Adrenal gland (tissue), 9 donors: ENCODE measurements at regions not wholly inside any gene's neighbourhood (a gene's known extent, or its start where the extent isn't known, plus 50 kb on each side); places are given as distances from the start of the nearest gene placed in this dataset.

Experiments
- DNase-seq, 7 donors: peaks; one replicate each; pipeline ENCODE4 v3.0.0-alpha.2; 2019 to 2020
- H3K27ac ChIP-seq, 5 donors: fragments of 200-600 bp; sonication (generic) in 4 of 5; 1 replicate in 3 of 5; 2 replicates in 2 of 5; pipeline versions ENCODE4 v1.5.1 to v1.8.0; 2016 to 2020; ENCODE audit warnings: mild to moderate bottlenecking in 1 of 5
- H3K27me3 ChIP-seq: fragments of 200-600 bp; 2 replicates; pipeline ENCODE4 v1.8.0; 2021
- H3K36me3 ChIP-seq, 2 donors: fragments of 200-600 bp; replicated peaks in 1 of 2; 1 replicate in 1 of 2; 2 replicates in 1 of 2; pipeline versions ENCODE4 v1.5.1 to v1.8.0; 2018 to 2022
- H3K4me1 ChIP-seq, 2 donors: fragments of 200-600 bp; replicated peaks in 1 of 2; 1 replicate in 1 of 2; 2 replicates in 1 of 2; pipeline versions ENCODE4 v1.5.1 to v1.8.0; 2018 to 2021
- H3K4me3 ChIP-seq, 4 donors: fragments of 200-600 bp; sonication (generic) in 3 of 4; one replicate each; pipeline ENCODE4 v1.5.1; 2016 to 2018
- H3K9me3 ChIP-seq, 3 donors: fragments of 200-600 bp; sonication (generic) in 1 of 3; replicated peaks in 1 of 3; 1 replicate in 2 of 3; 2 replicates in 1 of 3; pipeline versions ENCODE4 v1.5.1 to v1.8.0; 2016 to 2021
- POLR2A ChIP-seq, 2 donors: fragments of 450-650 bp; IDR thresholded peaks; one replicate each; pipeline ENCODE4 v1.6.1; 2017; ENCODE audit warnings: antibody characterized with exemption in 2 of 2, mild to moderate bottlenecking in 2 of 2, moderate library complexity in 1 of 2
- WGBS, 4 donors: extraction: QIAGEN DNeasy Blood & Tissue Kit in 2 of 4; methylation state at CpG; one replicate each; pipeline versions ENCODE4 v1.1.5 to v1.1.7; 2013 to 2017; 5-methylcytosine and 5-hydroxymethylcytosine counted together
- intact Hi-C, 2 donors: fragments of 100-400 bp; cut with DNase I; formaldehyde crosslinking; loops; one replicate each; pipeline versions ENCODE4 v1.14.1 to v1.15.0; 2022 to 2023
- TF ChIP-seq, protein P1 (sequence below), 6 experiments: fragments of 450-650 bp in 4 of 6; fragments of 200-600 bp in 2 of 6; sonication (generic) in 1 of 6; IDR thresholded peaks; 1 replicate in 5 of 6; 2 replicates in 1 of 6; pipeline versions ENCODE4 v1.5.1 to v1.8.0; 2016 to 2021; ENCODE audit warnings: antibody characterized with exemption in 6 of 6, mild to moderate bottlenecking in 2 of 6, moderate library complexity in 1 of 6
- donor health status: healthy with polysubstance abuse.
- donor health status: Bipolar disorder and iron deficiency.
- donor health status: DM: yes; HTN: yes; CAD: no.
- donor health status: DM: no; HTN: no; CAD: no.
- donor health status: DM: no; HTN: no; CAD: no.

- Histone ChIP-seq H3K36me3 (no peaks in the 10 kb centered on the region), H3K27ac (no peak overlapping the region), H3K27me3 (no peaks in the 10 kb centered on the region), H3K4me3 (no peak overlapping the region), H3K9me3 (no peaks in the 10 kb centered on the region), H3K4me1 (no peaks in the 10 kb centered on the region)
- DNase-seq = no peak
- WGBS, 4 donors = 53 to 74% (median 57%) methylated on average over 1 of the region's 1 CpG
- intact Hi-C loops = no loop called here
- TF ChIP-seq, protein P1, sequence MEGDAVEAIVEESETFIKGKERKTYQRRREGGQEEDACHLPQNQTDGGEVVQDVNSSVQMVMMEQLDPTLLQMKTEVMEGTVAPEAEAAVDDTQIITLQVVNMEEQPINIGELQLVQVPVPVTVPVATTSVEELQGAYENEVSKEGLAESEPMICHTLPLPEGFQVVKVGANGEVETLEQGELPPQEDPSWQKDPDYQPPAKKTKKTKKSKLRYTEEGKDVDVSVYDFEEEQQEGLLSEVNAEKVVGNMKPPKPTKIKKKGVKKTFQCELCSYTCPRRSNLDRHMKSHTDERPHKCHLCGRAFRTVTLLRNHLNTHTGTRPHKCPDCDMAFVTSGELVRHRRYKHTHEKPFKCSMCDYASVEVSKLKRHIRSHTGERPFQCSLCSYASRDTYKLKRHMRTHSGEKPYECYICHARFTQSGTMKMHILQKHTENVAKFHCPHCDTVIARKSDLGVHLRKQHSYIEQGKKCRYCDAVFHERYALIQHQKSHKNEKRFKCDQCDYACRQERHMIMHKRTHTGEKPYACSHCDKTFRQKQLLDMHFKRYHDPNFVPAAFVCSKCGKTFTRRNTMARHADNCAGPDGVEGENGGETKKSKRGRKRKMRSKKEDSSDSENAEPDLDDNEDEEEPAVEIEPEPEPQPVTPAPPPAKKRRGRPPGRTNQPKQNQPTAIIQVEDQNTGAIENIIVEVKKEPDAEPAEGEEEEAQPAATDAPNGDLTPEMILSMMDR (IDR thresholded peaks at IDR 0.05) = no peak
- TF ChIP-seq POLR2A (IDR thresholded peaks at IDR 0.05) = no peak
Measured at GRCh38 chr9:79140751-79141150, 431.0 kb upstream of the TLE4 start.

GRCh38 chr9:79143211-79143610 is 428.6 kb upstream of the TLE4 start:
- Histone ChIP-seq H3K27me3 (no peaks in the 10 kb centered on the region), H3K36me3 (no peaks in the 10 kb centered on the region), H3K4me3 (no peak overlapping the region), H3K9me3 (no peaks in the 10 kb centered on the region), H3K27ac (no peak overlapping the region), H3K4me1 (no peaks in the 10 kb centered on the region)
- intact Hi-C loops = no loop called here
- TF ChIP-seq POLR2A (IDR thresholded peaks at IDR 0.05) = no peak
- TF ChIP-seq, protein P1 (IDR thresholded peaks at IDR 0.05) = no peak
- no peak for DNase-seq

DNA sequence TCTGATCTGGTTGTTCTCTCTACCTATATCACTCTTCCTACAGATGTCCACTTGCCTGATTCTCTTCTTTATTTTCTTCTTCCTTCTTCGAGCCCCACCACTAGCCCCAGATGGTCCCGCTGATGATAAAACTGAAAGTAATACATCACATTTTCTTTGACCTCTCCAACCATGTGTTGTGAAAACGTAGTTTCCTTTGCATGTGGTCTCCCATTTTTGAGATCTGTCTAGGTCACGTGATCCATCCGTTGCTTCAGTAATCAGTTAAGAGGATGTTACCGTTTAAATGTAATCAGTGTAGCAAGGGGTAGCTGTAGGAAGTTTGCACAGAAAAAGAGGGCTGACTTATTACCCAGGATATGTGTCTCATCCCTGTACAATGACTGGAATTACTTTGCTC is 426.3 kb upstream of the TLE4 start:
- H3K27ac ChIP-seq = no peak overlapping the region
- H3K9me3 ChIP-seq = no peaks in the 10 kb centered on the region
- 73 to 81% (median 76%) methylated on average over 6 of the region's 6 CpGs for WGBS, 4 donors
- intact Hi-C loops = no loop called here
- TF ChIP-seq POLR2A (IDR thresholded peaks at IDR 0.05) = no peak
- TF ChIP-seq, protein P1 (IDR thresholded peaks at IDR 0.05) = no peak
- H3K36me3 ChIP-seq = no peaks in the 10 kb centered on the region
- DNase-seq = no peak
- H3K4me3 ChIP-seq = no peak overlapping the region
- no peaks in the 10 kb centered on the region for H3K27me3 ChIP-seq
- no peaks in the 10 kb centered on the region for H3K4me1 ChIP-seq

DNA sequence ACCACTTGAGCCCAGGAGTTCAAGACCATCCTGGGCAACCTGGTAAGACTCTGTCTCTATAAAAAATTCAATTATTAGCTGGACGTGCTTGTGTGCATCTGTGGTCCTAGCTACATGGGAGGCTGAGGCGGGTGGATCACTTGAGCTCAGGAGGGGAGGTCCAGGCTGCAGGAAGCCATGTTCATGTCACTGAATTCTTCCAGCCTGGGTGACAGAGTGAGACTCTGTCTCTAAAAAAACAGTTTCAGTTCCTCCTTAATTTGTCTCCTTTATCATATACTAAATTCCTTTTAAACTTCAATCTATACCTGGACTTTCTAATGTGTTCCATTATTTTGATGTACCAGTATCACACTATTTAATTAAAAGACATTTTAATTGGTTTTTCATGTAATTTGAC is 422.2 kb upstream of the TLE4 start:
- 72 to 90% (median 84%) methylated on average over 2 of the region's 2 CpGs for WGBS, 4 donors
- no peak overlapping the region for H3K4me3 ChIP-seq
- H3K9me3 ChIP-seq = no peaks in the 10 kb centered on the region
- DNase-seq = no peak
- no peaks in the 10 kb centered on the region for H3K36me3 ChIP-seq
- H3K27me3 ChIP-seq = no peaks in the 10 kb centered on the region
- no peaks in the 10 kb centered on the region for H3K4me1 ChIP-seq
- TF ChIP-seq POLR2A (IDR thresholded peaks at IDR 0.05) = no peak
- TF ChIP-seq, protein P1 (IDR thresholded peaks at IDR 0.05) = no peak
- intact Hi-C loops = no loop called here
- no peak overlapping the region for H3K27ac ChIP-seq
